ENCODE measurements at regions not wholly inside any gene's neighbourhood (a gene's known extent, or its start where the extent isn't known, plus 50 kb on each side); places are given as distances from the start of the nearest gene placed in this dataset.

DNA sequence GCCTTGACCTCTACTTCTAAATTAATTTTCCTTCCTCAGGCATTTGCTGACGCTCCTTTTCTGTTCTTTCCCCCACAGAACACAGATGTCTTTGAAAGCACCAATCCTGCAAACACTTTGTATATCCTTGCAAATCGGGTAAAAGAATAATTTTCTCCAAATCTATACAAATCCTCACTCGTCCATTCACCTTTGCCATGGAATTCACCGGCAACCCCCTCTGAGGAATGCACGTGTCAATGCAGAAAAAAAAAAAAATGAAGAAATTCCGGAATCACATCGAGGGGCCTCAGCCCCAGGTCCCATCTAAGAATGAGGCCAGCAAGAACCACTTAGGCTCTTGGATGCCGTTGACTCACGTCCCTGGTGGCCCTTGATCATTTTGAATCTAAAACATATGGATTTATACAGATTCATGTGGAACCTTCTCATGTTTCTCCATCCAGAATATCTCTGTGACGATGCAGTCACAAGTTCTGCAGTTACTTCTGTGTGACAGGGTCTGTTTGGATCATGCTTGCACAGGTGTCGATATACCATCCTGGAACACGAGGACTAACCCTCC lies 136.9 kb downstream of the RBFOX3 start:
- no peak for DNase-seq (ENCODE audit: low read depth in 2 of 2)

DNA sequence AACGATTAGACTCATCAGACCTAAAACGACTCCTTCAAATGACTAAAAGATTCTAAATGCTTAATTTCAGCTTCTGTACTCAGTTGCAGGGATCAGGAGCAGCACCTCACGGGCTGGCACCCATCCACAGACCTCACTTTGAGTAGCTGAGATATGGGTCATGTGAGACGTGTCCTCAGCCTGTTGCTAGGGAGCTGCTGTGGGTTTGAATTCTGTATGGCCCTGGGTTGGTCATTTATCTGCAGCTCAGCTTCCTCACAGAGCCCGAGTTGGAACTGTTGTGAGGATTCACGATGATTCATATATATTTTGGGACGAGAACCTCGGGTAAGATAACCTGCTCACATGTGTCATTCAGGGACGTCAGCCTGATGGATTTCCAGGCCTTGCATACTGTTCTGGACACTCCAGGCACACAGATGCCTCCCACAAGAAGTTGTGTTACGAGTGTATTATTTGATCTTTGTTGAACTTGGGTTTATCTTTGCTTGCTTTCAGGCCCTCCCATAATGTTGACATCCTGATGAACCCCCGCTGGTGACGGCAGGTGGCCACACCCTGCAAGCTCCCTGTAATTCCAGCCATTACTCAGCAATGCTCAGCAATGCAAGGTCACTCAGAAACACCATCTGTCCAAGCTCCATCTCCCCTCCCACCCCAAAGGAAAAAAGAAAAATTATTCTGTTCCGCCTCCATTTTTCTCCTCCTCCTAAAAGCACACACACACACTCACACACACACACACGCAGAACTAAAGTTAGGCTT lies 137.6 kb downstream of the RBFOX3 start:
- DNase-seq (ENCODE audit: low read depth in 2 of 2), result no peak

DNA sequence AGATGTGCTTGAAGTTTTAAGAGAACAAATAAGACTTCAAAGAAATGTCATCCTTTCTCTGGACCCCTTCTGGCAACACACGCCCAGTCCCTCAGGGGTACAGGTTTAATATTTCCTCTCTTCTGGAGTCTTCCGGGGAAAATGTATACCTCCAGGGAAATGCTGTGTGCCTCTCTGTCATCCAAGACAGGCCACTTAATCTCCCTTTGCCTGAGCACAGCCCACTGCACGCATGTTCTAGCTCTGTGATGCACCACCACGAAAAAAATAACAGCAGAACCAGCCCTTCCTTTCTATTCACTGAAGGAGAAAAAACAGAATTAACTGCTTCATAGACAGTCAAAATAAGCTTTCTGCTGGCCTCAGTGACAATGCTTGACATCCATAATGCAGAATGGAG lies 140.1 kb downstream of the RBFOX3 start:
- DNase-seq (ENCODE audit: low read depth in 2 of 2), result no peak

DNA sequence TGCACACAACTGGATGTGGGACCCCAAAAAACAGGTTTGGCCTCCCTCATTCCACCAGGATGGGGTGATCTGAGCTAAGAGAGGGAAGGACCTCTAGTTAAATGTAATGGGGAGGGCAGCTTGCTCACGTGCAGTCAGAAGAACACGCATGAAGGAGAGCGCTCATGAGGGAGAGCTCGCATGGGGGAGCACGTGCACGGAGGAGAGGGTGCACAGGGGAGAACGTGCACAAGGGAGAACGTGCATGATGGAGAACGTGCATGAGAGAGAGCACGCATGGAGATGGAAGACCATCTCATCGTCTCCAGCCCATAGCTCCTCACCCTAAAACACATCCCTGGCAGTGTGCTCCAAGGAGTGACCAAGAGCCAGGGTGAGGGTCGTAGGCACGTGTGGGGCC lies 141.2 kb downstream of the RBFOX3 start:
- DNase-seq (ENCODE audit: low read depth in 2 of 2), result no peak

DNA sequence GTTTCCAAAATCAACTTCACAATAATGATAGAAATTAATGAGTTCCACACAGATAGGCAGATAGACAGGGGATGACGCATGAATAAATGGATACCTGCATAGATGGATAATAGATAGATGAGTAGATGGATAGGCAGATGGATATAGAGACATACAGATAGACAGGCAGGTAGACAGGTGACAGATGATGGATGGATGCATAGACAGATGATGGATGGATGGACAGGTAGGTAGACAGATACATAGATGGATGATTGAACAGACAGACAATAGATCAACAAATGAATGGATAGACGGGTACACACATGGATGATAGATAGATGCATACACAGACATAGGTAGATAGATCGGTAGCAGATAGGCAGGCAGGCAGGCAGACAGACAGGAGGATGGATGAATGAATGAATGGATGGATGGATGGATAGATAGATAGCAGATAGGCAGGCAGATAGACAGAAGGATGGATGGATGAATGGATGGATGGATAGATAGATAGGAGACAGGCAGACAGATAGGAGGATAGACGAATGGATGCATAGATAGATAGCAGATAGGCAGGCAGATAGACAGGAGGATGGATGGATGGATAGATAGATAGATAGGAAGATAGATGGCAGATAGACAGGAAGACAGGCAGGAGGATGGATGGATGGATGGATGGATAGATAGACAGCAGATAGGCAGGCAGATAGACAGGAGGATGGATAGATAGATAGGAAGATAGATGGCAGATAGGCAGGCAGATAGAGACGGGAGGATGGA lies 142.5 kb downstream of the RBFOX3 start:
- no peak for DNase-seq (ENCODE audit: low read depth in 2 of 2)

DNA sequence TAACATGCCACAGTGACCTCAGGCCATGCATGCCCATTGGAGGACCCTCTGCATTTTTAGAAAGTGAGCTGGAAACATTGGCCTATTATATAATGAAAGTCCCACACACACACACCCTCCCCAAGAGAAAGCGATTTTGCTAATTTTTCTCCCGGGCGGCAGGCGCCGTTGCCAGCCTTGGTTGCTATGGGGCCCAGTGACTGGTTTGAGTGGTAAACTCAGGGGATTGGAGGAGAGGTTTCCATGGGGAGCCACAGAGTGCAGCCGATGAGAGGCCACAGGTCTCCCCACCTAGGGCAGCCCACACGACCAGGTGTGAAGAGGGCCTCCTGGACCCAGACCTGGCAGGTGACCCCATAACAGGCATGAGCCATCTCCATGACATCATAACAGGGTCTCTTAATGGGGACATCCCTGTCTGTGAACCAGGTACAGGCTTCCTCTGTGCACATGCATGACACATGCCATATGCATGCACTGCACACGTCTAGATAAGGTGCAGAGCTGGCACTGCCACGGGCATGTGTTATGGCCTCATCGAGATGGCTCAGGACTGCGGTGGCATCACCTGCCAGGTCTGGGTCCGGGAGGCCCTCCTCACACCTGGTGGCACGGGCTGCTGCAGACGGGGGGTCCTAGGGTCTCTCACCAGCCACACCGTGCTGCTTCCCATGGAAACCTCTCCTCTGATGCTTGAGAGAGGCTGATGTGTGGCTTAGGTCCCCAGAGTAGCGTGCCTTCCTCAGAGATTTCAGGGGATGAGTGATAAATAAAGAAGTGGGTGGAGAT lies 144.1 kb downstream of the RBFOX3 start:
- no peak for DNase-seq (ENCODE audit: low read depth in 2 of 2)

DNA sequence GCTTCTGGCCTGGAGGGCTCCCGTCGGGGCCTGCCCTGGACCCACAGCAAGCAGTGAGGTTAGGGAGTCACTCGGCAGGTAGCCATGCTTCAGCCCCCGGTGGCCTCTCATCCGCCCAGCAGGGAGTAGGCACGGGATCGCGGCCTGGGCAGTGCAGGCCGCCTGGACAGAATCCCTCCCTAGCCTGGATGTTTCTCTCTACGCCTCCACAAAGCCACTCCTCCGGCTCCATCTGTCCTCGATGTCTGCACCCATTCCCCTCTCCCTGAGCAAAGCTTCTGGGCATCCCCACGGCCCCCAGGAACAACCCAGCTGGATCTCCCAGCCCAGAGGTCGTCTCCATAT lies 145.2 kb downstream of the RBFOX3 start:
- no peak for DNase-seq (ENCODE audit: low read depth in 2 of 2)

DNA sequence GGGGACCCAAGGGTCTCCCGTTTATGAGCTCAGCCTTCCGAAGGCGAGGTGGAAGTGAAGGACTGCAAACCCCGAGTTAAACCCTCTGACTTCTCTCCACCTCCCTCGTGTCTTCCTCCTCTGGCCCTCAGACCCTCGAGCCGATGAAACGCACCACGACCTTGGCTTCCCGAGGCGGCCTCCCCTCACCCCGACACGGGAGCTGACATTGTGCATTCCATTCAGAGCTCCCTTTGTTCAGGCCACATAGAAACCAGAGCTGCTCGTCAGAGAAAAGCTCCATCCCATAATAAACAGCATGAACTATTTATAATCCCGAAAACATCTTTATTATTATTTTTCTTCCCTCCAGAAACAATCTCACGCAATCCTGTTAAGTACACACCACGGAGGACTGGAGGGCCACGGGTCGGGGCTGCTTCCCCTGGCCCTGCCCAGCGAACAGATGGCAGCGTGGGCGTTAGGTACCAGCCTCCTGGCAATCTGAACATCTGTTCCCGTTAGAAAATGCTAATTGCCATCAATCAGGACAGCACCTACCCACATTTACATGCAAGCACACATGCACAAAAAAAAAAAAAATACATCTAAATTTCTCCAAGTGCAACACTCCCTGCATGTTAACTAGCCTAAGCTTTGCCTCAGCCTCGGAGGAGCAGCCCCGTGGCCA lies 145.7 kb downstream of the RBFOX3 start:
- no peak for DNase-seq (ENCODE audit: low read depth in 2 of 2)

DNA sequence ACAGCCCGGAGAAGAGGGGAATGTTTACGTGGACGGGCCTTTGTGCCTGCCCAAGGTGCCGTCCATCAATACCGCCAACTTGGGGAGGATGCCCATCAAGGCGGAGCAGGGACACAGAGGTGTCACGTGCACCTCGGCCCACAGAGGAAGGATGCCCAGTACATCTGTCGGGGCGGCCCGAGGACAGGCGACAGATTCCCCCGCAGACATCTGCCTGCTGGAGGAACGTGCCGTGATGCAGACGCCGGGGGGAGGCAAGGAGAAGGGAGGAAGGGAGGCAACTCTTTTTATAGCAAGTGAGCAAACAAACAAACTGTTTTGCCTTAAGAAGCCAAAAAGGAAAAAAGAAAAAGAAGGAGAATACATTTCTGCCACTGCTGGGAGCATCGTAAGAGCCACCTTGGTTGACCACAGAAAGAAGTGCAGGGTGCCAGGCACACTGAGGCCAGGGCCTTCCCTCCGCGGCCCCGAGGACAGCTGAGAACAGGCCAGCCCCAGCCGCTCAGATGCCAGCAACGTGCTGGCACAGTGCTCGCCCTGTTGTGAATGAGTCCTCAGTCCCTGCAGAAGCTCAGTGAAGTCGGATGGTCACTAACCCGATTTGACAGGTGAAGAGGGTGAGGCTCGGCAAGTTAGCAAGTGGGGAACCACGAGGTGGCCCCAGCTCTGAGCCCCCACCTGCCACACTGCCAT lies 146.4 kb downstream of the RBFOX3 start:
- DNase-seq (ENCODE audit: low read depth in 2 of 2), result no peak

DNA sequence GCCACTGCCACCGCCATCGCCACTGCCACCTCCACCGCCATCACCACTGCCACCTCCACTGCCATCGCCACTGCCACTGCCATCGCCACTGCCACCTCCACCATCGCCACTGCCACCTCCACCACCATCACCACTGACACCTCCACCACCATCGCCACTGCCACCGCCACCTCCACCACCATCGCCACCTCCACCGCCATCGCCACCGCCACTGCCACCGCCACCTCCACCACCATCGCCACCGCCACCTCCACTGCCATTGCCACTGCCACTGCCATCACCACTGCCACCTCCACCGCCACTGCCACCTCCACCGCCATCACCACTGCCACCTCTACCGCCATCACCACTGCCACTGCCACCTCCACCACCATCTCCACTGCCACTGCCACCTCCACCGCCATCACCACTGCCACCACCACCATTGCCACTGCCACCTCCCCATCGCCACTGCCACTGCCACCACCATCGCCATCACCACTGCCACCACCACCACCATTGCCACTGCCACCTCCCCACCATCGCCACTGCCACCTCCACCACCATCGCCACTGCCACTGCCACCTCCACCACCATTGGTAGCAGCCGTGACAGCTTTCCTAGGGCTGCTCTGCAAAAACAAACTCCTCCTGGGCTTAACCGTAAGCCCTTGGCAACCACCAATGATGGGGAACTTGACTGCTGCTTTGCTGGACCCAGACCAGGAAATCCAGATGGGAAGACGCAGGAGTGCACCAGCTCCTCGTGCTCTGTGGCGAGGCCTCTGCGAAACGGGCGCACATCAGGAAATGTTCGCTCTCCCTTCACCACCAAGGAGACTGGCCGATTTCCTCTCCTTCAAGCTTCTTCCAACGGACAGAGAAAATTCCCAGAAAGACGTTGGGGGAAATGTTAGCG lies 147.2 kb downstream of the RBFOX3 start:
- no peak for DNase-seq (ENCODE audit: low read depth in 2 of 2)

DNA sequence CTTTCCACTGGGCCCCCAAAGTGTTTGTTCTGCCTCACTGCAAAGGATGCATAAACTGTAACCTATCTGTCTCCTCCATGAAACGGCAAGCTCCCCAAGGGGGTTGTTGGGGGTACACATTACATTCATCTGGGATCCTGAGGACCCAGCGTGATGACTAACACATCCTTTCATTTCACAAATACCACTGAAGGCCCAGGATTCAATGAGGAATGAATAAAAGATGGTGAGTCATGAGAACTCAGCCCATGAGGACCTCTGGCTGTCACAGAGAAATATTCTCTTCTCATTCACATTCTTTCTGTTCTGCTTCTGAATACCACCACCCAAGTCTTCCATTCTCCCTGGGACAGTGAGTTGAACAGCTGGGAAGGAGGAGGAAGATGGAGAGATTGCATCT lies 149.8 kb downstream of the RBFOX3 start:
- no peak for DNase-seq (ENCODE audit: low read depth in 2 of 2)

DNA sequence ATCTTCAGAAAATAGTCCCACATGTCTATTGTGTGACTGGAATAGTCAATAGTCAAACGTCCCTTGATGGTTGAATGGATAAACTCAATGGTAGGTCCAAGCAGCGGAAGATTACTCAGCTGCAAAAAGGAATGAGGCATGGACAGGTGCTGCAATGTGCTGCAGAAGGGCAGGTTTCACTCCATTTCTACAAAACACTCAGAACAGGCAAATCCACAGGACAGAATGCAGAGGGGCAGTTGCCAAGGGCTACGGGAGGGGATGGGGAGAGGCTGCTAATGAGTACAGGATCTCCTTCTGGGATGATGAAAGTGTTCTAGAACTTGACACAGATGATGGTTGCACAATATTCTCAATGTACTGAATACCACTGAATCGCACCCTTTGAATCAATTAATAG lies 151.0 kb downstream of the RBFOX3 start:
- DNase-seq (ENCODE audit: low read depth in 2 of 2), result no peak

DNA sequence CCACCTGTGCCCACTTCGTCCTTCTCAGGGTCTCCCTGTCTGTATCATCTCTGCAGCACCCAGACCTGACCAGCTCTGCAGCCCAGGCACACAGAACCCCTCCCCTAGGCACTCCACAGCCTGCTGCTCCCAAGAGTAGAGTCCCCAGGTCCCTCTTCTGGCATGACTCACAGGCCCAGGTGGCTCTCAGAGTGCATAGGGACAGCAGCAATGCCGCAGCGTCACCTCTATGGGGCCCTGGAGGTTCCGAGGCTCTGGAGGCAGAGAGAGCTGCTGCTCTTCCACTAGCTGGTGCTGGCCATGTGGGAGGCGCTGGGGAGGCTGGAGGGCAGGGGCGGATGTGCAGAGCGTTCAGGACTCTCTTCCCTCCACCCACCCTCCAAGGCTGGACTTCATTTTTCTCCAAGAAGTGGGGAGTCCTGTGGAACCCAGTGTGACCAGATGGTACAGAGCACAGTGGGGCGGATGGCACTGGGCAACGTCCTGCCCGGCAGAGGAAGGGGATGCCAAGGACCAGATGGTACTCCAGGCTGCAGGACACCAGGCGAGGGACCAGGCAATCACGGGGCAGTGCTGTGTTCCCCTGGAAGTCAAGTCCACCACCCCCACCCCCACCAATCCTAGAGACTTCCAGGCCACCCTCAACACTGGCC lies 151.7 kb downstream of the RBFOX3 start:
- DNase-seq (ENCODE audit: low read depth in 2 of 2), result no peak

DNA sequence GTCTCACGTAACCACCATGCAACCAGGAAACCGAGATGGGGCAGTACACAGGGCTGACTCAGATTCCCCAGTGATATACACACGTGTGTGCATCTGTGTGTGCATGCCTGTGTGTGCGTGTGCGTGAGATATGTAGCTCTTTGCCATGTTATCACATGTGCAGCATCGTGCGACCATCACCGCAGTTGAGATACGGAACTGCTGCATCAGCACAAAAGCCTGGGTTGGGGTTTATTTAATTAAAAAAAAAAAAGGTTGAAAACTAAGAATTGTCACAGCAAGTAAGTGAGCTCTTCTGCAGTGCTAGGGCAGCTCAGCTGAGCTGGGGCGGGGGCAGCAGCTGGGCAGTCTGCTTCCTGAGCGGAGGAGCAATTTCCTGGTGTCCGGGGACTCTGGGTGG lies 152.5 kb downstream of the RBFOX3 start:
- DNase-seq (ENCODE audit: low read depth in 2 of 2), result no peak

DNA sequence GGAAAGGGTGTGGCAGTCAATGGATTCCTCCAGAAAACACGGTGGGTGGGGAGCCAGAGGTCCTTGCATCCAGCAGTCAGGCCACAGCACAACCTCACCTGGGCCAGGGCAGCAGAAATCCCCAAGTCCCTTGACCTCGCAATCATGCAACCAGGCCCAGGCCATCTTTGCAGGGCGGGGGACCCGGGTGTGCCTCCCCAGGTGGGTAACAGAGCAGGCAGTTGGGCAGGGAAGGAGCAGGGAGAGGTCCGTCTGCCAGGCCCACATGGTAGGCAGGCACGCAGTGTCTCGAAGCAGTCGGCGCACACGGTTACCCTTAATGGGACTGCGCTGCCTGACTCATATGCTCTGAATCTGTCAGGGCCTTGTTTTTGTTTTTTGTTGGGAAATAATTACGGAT lies 153.0 kb downstream of the RBFOX3 start:
- DNase-seq (ENCODE audit: low read depth in 2 of 2), result no peak

DNA sequence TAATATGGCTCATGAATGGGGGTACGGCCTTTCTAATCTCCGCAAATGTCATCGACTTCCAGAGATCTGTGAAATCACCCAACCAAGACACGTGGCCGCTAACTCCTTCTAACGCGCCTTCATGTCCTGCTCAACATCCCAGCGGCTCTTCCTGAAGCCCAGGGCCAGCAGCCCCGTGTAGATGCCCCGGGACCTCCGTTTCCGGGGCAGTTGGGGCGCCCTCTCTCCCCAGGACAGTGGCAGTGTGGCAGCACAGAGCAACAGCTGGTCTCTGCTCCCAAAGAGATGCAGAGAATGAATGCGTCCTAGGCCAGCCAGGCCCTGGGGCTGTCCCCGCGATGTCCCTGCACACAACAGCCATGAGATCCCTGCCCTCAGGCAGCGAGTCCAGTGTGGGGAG lies 153.5 kb downstream of the RBFOX3 start:
- no peak for DNase-seq (ENCODE audit: low read depth in 2 of 2)

DNA sequence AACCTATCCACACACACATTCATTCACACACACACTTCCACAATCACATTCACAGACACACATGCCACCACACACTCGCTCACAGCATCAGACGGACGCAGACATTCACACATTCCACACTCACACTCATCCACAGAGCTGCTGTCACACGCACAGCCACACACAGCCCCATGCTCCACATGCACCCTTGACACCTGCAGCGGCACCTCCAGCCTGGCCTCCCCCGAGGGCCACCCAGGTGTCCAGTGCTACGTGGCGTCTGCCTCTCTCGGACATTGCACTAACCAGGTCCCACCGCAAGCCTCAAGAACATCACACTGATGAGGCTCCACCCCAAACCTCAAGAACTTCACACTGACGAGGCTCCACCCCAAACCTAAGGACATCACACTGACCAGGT lies 155.2 kb downstream of the RBFOX3 start:
- no peak for DNase-seq (ENCODE audit: low read depth in 2 of 2)

DNA sequence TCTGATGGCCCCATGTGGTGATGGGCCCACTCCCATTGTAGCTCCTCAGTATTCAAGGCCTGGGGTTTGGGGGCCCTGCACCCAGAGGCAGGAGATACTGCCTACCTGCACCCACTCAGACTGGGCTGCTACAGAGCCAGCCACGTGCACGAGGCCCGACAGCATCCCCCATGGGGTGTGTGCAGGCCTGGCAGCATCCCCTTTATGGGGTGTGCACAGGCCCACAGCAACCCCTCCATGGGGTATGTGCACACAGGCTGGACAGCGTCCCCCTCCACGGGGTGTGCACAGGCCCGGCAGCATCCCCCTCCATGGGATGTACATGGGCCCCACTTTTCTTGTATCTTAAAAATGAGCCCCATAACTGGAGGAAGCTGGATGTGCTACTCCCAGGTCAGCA lies 156.0 kb downstream of the RBFOX3 start:
- no peak for DNase-seq (ENCODE audit: low read depth in 2 of 2)

DNA sequence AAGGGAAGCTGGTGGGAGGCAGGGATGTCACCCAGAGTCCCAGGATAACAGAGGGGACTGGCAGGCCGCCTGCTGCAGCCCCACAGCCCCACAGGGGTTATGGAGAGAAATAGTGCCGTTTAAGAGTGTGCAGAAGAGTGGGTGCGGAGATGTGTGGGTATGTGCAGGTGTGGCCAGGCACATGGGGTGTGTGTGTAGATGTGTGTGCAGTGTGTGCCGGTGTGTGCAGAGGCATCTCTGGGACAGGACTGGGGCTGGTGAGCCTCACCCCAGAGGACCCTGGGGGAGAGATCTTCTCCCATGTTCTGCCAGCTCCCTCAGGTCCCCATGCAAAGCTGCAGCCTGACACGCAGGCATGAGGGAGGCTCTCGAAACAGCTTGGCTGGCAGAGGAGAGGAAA lies 157.4 kb downstream of the RBFOX3 start:
- DNase-seq (ENCODE audit: low read depth in 2 of 2), result no peak

DNA sequence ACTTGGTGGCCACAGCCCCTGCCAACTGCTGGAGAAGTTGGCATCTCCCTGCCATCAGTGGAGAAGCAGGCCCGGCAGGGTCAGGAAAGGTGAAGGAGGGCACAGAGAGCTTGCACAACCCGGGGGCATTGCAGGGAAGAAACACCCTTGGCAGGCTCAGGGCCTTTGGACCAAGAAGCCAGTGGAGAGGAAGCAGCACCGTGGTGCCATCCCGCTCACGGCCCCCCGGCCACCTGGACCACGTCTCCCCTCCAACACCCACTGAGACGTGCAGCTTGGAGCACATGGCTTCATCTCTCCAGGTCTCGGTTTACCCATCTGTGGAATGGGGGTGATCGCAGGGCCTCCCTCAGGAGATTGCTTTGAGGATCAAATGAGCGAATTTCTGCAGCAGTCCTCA lies 158.1 kb downstream of the RBFOX3 start:
- DNase-seq (ENCODE audit: low read depth in 2 of 2), result no peak
